ENCODE measurements at regions not wholly inside any gene's neighbourhood (a gene's known extent, or its start where the extent isn't known, plus 50 kb on each side); places are given as distances from the start of the nearest gene placed in this dataset.

DNA sequence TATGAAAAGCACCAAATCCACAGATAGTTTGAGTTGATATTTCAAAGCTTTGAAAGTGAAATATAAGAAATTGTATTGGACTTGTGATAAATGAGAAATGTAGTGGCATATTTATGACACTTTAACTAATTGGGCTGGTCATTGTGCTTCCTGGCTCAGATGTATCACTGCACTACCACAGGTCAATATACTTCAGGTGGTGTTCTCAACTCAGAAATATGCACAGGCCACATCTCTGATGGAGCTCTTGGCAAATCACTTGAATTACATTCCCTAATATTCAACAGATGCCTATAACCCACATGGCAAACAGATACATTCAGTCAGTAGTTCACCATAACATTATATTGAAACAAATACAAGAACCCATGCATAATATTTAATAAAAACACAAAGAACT lies 209.6 kb downstream of the LYPLAL1 start:
- Histone ChIP-seq H2AFZ (ENCODE audit: low read length) (no peak overlapping the region), H3K4me3 (ENCODE audit: low read length in 2 of 2) (no peak overlapping the region), H3K18ac (ENCODE audit: low read length) (no peak overlapping the region), H2BK15ac (ENCODE audit: low read length) (no peak overlapping the region), H3K9me3 (replicated peaks in 1 of 2; ENCODE audit: control insufficient read depth in 2 of 2, insufficient read depth in 1 of 2, low read depth in 1 of 2, low read length in 2 of 2) (no peaks in the 10 kb centered on the region), H3K27me3 (ENCODE audit: control insufficient read depth in 3 of 3, insufficient read depth in 3 of 3, low read depth in 1 of 3, low read length in 3 of 3) (no peaks in the 10 kb centered on the region), H3K4me2 (ENCODE audit: insufficient read depth, low read length, poor library complexity, severe bottlenecking) (no peak overlapping the region), H2BK5ac (ENCODE audit: low read length) (no peak overlapping the region), H2BK120ac (ENCODE audit: low read depth, low read length) (no peak overlapping the region), H3K14ac (ENCODE audit: low read length) (no peak overlapping the region), H2AK5ac (ENCODE audit: low read depth, low read length) (no peak overlapping the region), H3K27ac (replicated peaks; ENCODE audit: low read length) (no peak overlapping the region), H2BK12ac (ENCODE audit: low read length) (no peak overlapping the region), H4K8ac (ENCODE audit: low read depth, low read length) (no peak overlapping the region), H3K36me3 (replicated peaks in 1 of 2; ENCODE audit: control insufficient read depth in 2 of 2, insufficient read depth in 2 of 2, low read length in 2 of 2) (no peaks in the 10 kb centered on the region), H3K23ac (ENCODE audit: low read depth, low read length, poor library complexity) (no peak overlapping the region), H4K91ac (ENCODE audit: low read depth, low read length, poor library complexity) (no peak overlapping the region), H3K79me1 (ENCODE audit: low read depth, low read length) (no peaks in the 10 kb centered on the region), H3K4me1 (ENCODE audit: control insufficient read depth in 2 of 2, insufficient read depth in 1 of 2, low read depth in 1 of 2, low read length in 2 of 2) (peaks cover 0 to 2% of the 10 kb centered on the region in 2 donors), H3K4ac (ENCODE audit: low read length) (no peak overlapping the region), H3K9ac (ENCODE audit: low read depth, low read length, poor library complexity) (no peak overlapping the region)
- no peak for DNase-seq (ENCODE audit: low spot score)

- DNase-seq (ENCODE audit: low spot score) = no peak
- no peak overlapping the region for H2BK12ac ChIP-seq (ENCODE audit: low read length)
- H3K18ac ChIP-seq (ENCODE audit: low read length) = no peak overlapping the region
- H3K4ac ChIP-seq (ENCODE audit: low read length) = no peak overlapping the region
- no peak overlapping the region for H3K4me3 ChIP-seq (ENCODE audit: low read length in 2 of 2)
- H3K4me1 ChIP-seq (ENCODE audit: control insufficient read depth in 2 of 2, insufficient read depth in 1 of 2, low read depth in 1 of 2, low read length in 2 of 2) = peaks cover 0 to 2% of the 10 kb centered on the region in 2 donors
- H2BK15ac ChIP-seq (ENCODE audit: low read length) = no peak overlapping the region
- H3K9ac ChIP-seq (ENCODE audit: low read depth, low read length, poor library complexity) = no peak overlapping the region
- no peaks in the 10 kb centered on the region for H3K9me3 ChIP-seq (replicated peaks in 1 of 2; ENCODE audit: control insufficient read depth in 2 of 2, insufficient read depth in 1 of 2, low read depth in 1 of 2, low read length in 2 of 2)
- no peak overlapping the region for H2AFZ ChIP-seq (ENCODE audit: low read length)
- no peak overlapping the region for H2BK5ac ChIP-seq (ENCODE audit: low read length)
- H4K8ac ChIP-seq (ENCODE audit: low read depth, low read length) = no peak overlapping the region
- no peak overlapping the region for H2AK5ac ChIP-seq (ENCODE audit: low read depth, low read length)
- no peak overlapping the region for H2BK120ac ChIP-seq (ENCODE audit: low read depth, low read length)
- H3K23ac ChIP-seq (ENCODE audit: low read depth, low read length, poor library complexity) = no peak overlapping the region
- H4K91ac ChIP-seq (ENCODE audit: low read depth, low read length, poor library complexity) = no peak overlapping the region
- H3K14ac ChIP-seq (ENCODE audit: low read length) = no peak overlapping the region
- H3K79me1 ChIP-seq (ENCODE audit: low read depth, low read length) = no peaks in the 10 kb centered on the region
- no CpG with 5 or more reads among the region's 1 CpG for WGBS, 2 donors (ENCODE audit: extremely low coverage in 2 of 2, insufficient read length in 2 of 2, insufficient replicate concordance in 1 of 2)
- H3K27me3 ChIP-seq (ENCODE audit: control insufficient read depth in 3 of 3, insufficient read depth in 3 of 3, low read depth in 1 of 3, low read length in 3 of 3) = no peaks in the 10 kb centered on the region
- no peak overlapping the region for H3K27ac ChIP-seq (replicated peaks; ENCODE audit: low read length)
- no peaks in the 10 kb centered on the region for H3K36me3 ChIP-seq (replicated peaks in 1 of 2; ENCODE audit: control insufficient read depth in 2 of 2, insufficient read depth in 2 of 2, low read length in 2 of 2)
- H3K4me2 ChIP-seq (ENCODE audit: insufficient read depth, low read length, poor library complexity, severe bottlenecking) = no peak overlapping the region
These were observed 207.7 kb downstream of the LYPLAL1 start for GRCh38 chr1:219381396-219381795.

DNA sequence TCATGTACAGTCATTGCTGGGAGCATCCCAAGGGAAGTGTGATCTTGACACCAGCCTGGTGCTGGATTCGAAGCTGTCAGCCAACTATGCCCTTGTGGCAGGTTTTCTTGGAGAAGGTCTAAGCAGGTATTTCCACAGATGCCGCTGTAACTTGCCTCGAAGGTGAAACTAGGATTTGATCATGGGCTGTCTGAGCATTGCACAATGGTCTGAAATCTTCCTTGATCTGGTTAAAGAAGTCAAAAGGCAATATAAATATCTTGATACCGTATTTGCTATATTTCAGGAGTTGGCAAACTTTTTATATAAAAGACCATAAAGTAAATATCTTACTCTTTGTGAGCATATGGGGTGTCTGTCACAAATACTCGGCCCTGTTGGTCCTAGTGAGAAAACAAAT lies 206.8 kb downstream of the LYPLAL1 start:
- H2BK120ac ChIP-seq (ENCODE audit: low read depth, low read length) = no peak overlapping the region
- H3K36me3 ChIP-seq (replicated peaks in 1 of 2; ENCODE audit: control insufficient read depth in 2 of 2, insufficient read depth in 2 of 2, low read length in 2 of 2) = no peaks in the 10 kb centered on the region
- no peak overlapping the region for H2BK12ac ChIP-seq (ENCODE audit: low read length)
- H2AK5ac ChIP-seq (ENCODE audit: low read depth, low read length) = no peak overlapping the region
- no peak overlapping the region for H3K4me3 ChIP-seq (ENCODE audit: low read length in 2 of 2)
- no peak overlapping the region for H2AFZ ChIP-seq (ENCODE audit: low read length)
- H3K79me1 ChIP-seq (ENCODE audit: low read depth, low read length) = no peaks in the 10 kb centered on the region
- no peak overlapping the region for H4K91ac ChIP-seq (ENCODE audit: low read depth, low read length, poor library complexity)
- H4K8ac ChIP-seq (ENCODE audit: low read depth, low read length) = no peak overlapping the region
- no peak overlapping the region for H3K23ac ChIP-seq (ENCODE audit: low read depth, low read length, poor library complexity)
- WGBS, 2 donors (ENCODE audit: extremely low coverage in 2 of 2, insufficient read length in 2 of 2, insufficient replicate concordance in 1 of 2) = no CpG with 5 or more reads among the region's 5 CpGs
- no peak overlapping the region for H3K18ac ChIP-seq (ENCODE audit: low read length)
- no peak overlapping the region for H3K4ac ChIP-seq (ENCODE audit: low read length)
- no peak overlapping the region for H3K4me2 ChIP-seq (ENCODE audit: insufficient read depth, low read length, poor library complexity, severe bottlenecking)
- H2BK5ac ChIP-seq (ENCODE audit: low read length) = no peak overlapping the region
- H3K27ac ChIP-seq (replicated peaks; ENCODE audit: low read length) = no peak overlapping the region
- H3K9ac ChIP-seq (ENCODE audit: low read depth, low read length, poor library complexity) = no peak overlapping the region
- no peak overlapping the region for H2BK15ac ChIP-seq (ENCODE audit: low read length)
- peaks cover 0 to 2% of the 10 kb centered on the region in 2 donors for H3K4me1 ChIP-seq (ENCODE audit: control insufficient read depth in 2 of 2, insufficient read depth in 1 of 2, low read depth in 1 of 2, low read length in 2 of 2)
- no peaks in the 10 kb centered on the region for H3K9me3 ChIP-seq (replicated peaks in 1 of 2; ENCODE audit: control insufficient read depth in 2 of 2, insufficient read depth in 1 of 2, low read depth in 1 of 2, low read length in 2 of 2)
- no peak overlapping the region for H3K14ac ChIP-seq (ENCODE audit: low read length)
- DNase-seq (ENCODE audit: low spot score) = no peak
- no peaks in the 10 kb centered on the region for H3K27me3 ChIP-seq (ENCODE audit: control insufficient read depth in 3 of 3, insufficient read depth in 3 of 3, low read depth in 1 of 3, low read length in 3 of 3)

DNA sequence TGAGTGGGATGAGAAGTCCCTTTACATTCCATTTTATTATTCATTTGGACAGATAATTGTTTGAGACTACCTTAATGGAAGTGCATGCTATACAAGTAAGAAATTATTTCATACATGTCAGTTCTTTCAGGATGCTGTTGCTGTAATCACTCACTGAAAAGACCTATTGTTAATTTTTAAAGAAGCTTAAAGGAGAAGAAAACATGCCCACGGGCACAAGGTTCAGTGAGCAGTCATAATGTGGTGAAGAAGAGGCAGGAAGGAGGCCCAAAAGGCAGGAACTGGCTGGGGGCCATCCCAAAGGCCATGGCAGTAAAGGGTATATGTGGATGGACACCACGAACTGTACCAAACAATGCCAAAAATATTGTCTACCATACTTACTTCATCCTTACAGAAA lies 206.0 kb downstream of the LYPLAL1 start:
- Histone ChIP-seq H3K4me2 (ENCODE audit: insufficient read depth, low read length, poor library complexity, severe bottlenecking) (no peak overlapping the region), H4K8ac (ENCODE audit: low read depth, low read length) (no peak overlapping the region), H2AK5ac (ENCODE audit: low read depth, low read length) (no peak overlapping the region), H3K36me3 (replicated peaks in 1 of 2; ENCODE audit: control insufficient read depth in 2 of 2, insufficient read depth in 2 of 2, low read length in 2 of 2) (no peaks in the 10 kb centered on the region), H4K91ac (ENCODE audit: low read depth, low read length, poor library complexity) (no peak overlapping the region), H3K4ac (ENCODE audit: low read length) (no peak overlapping the region), H2BK5ac (ENCODE audit: low read length) (no peak overlapping the region), H3K27me3 (ENCODE audit: control insufficient read depth in 3 of 3, insufficient read depth in 3 of 3, low read depth in 1 of 3, low read length in 3 of 3) (no peaks in the 10 kb centered on the region), H3K27ac (replicated peaks; ENCODE audit: low read length) (no peak overlapping the region), H2AFZ (ENCODE audit: low read length) (no peak overlapping the region), H3K4me1 (ENCODE audit: control insufficient read depth in 2 of 2, insufficient read depth in 1 of 2, low read depth in 1 of 2, low read length in 2 of 2) (peaks cover 0 to 2% of the 10 kb centered on the region in 2 donors), H2BK120ac (ENCODE audit: low read depth, low read length) (no peak overlapping the region), H3K23ac (ENCODE audit: low read depth, low read length, poor library complexity) (no peak overlapping the region), H3K18ac (ENCODE audit: low read length) (no peak overlapping the region), H3K9me3 (replicated peaks in 1 of 2; ENCODE audit: control insufficient read depth in 2 of 2, insufficient read depth in 1 of 2, low read depth in 1 of 2, low read length in 2 of 2) (no peaks in the 10 kb centered on the region), H3K14ac (ENCODE audit: low read length) (no peak overlapping the region), H2BK15ac (ENCODE audit: low read length) (no peak overlapping the region), H3K79me1 (ENCODE audit: low read depth, low read length) (no peaks in the 10 kb centered on the region), H2BK12ac (ENCODE audit: low read length) (no peak overlapping the region), H3K4me3 (ENCODE audit: low read length in 2 of 2) (no peak overlapping the region), H3K9ac (ENCODE audit: low read depth, low read length, poor library complexity) (no peak overlapping the region)
- WGBS, 2 donors (ENCODE audit: extremely low coverage in 2 of 2, insufficient read length in 2 of 2, insufficient replicate concordance in 1 of 2) = no CpG with 5 or more reads among the region's 2 CpGs
- no peak for DNase-seq (ENCODE audit: low spot score)

Measured in neuronal stem cell (in vitro differentiated cells).